HCT116 (cell line): ENCODE measurements at regions not wholly inside any gene's neighbourhood (a gene's known extent, or its start where the extent isn't known, plus 50 kb on each side); places are given as distances from the start of the nearest gene placed in this dataset.

Experiments used
- ATAC-seq: fragments of 200-7000 bp; cut with Tn5 transposase; 2 replicates; pipeline ENCODE4 v1.9.1; 2020; ENCODE audit warnings: mild to moderate bottlenecking, moderate library complexity
- BruUV-seq: library from RNA; stranded (reverse); fragments of 400-500 nt; replicated peaks from 2 replicates; lab custom pipeline; 2021; lab: Mats Ljungman, UMichigan
- CTCF ChIA-PET: fragments of 300-600 bp; sonication (Branson Sonifier 250); formaldehyde crosslinking; loops from one replicate; lab custom pipeline; 2021; ENCODE audit warnings: antibody characterized with exemption; lab: Charles Lee
- POLR2A ChIA-PET: fragments of 300-600, 350-600 bp; sonication (Branson Sonifier 250); formaldehyde crosslinking; loops from one replicate; lab custom pipeline; 2021; ENCODE audit warnings: antibody characterized with exemption; lab: Charles Lee
- RAD21 ChIA-PET, 2 experiments: fragments of 300-600 bp; sonication (Branson Sonifier 250); formaldehyde crosslinking; loops; one replicate each; lab custom pipeline; 2023; ENCODE audit warnings: low total read pairs in 2 of 2; ENCODE audit not compliant: uncharacterized antibody in 2 of 2, unreplicated experiment in 2 of 2, low non-redundant PET in 1 of 2; lab: Charles Lee
- DNase-seq: peaks from one replicate; pipeline ENCODE4 v3.0.0-alpha.2; 2010; ENCODE audit warnings: low read depth, low spot score
- H2AFZ ChIP-seq: fragments of 200-600 bp; shearing (Covaris generic), sonication (generic); 2 replicates; pipeline ENCODE4 v1.6.1; 2017; ENCODE audit warnings: low read depth, mixed run types, mixed read lengths, antibody characterized with exemption, low read length; ENCODE audit not compliant: poor library complexity, severe bottlenecking
- H3K27ac ChIP-seq: 2 replicates; pipeline ENCODE4 v1.5.1; 2012; ENCODE audit warnings: low read depth, low read length
- H3K27me3 ChIP-seq: fragments of 200-600 bp; sonication (generic); 2 replicates; pipeline ENCODE4 v1.6.1; 2016; ENCODE audit warnings: mixed run types, low read length, mixed read lengths; ENCODE audit not compliant: insufficient read depth
- H3K36me3 ChIP-seq, 2 experiments: fragments of 200-500 bp in 1 of 2; fragments of 200-600 bp in 1 of 2; sonication (Bioruptor generic) in 1 of 2; sonication (generic) in 1 of 2; 2 replicates each; pipeline versions ENCODE4 v1.5.1 to v1.6.1; 2014 to 2016; ENCODE audit warnings: low read length in 2 of 2, inconsistent platforms in 1 of 2, mixed read lengths in 1 of 2, mixed run types in 1 of 2; ENCODE audit not compliant: insufficient read depth in 2 of 2, control insufficient read depth in 1 of 2
- H3K4me1 ChIP-seq, 2 experiments: fragments of 200-600 bp in 1 of 2; sonication (generic) in 1 of 2; 2 replicates each; pipeline versions ENCODE4 v1.5.1 to v1.6.1; 2012 to 2017; ENCODE audit warnings: low read length in 2 of 2, inconsistent platforms in 1 of 2, mild to moderate bottlenecking in 1 of 2, mixed read lengths in 1 of 2, mixed run types in 1 of 2, moderate library complexity in 1 of 2; ENCODE audit not compliant: insufficient read depth in 2 of 2, control insufficient read depth in 1 of 2
- H3K4me2 ChIP-seq: fragments of 200-600 bp; sonication (generic); 2 replicates; pipeline ENCODE4 v1.6.1; 2017; ENCODE audit warnings: mixed run types, low read length, mixed read lengths
- H3K4me3 ChIP-seq, 2 experiments: fragments of 200-600 bp in 1 of 2; sonication (generic) in 1 of 2; replicated peaks in 1 of 2; 2 replicates each; pipeline ENCODE4 v1.5.1; 2011 to 2016; ENCODE audit warnings: low read length in 2 of 2, control low read depth in 1 of 2, low read depth in 1 of 2, mild to moderate bottlenecking in 1 of 2, mixed read lengths in 1 of 2, mixed run types in 1 of 2
- H3K79me2 ChIP-seq: fragments of 200-600 bp; sonication (generic); 2 replicates; pipeline ENCODE4 v1.6.1; 2017; ENCODE audit warnings: mild to moderate bottlenecking, mixed run types, low read length, moderate library complexity, mixed read lengths; ENCODE audit not compliant: insufficient read depth
- H3K9ac ChIP-seq: fragments of 200-600 bp; sonication (generic); 2 replicates; pipeline ENCODE4 v1.6.1; 2016; ENCODE audit warnings: low read length, mixed read lengths
- H3K9me2 ChIP-seq: fragments of 200-600 bp; sonication (generic), shearing (Covaris generic); 2 replicates; pipeline ENCODE4 v1.6.1; 2017; ENCODE audit warnings: mixed run types, mild to moderate bottlenecking, moderate library complexity; ENCODE audit not compliant: insufficient read depth
- H3K9me3 ChIP-seq, 2 experiments: fragments of 200-500 bp in 1 of 2; fragments of 200-600 bp in 1 of 2; sonication (Bioruptor generic) in 1 of 2; sonication (generic) in 1 of 2; 2 replicates each; pipeline ENCODE4 v1.6.1; 2014 to 2017; ENCODE audit warnings: low read length in 2 of 2, mixed read lengths in 2 of 2, inconsistent platforms in 1 of 2, low read depth in 1 of 2, mild to moderate bottlenecking in 1 of 2, mixed run types in 1 of 2, moderate library complexity in 1 of 2; ENCODE audit not compliant: control insufficient read depth in 1 of 2, insufficient read depth in 1 of 2
- H4K20me1 ChIP-seq: fragments of 200-600 bp; sonication (generic), shearing (Covaris generic); 2 replicates; pipeline ENCODE4 v1.6.1; 2017; ENCODE audit warnings: mixed run types, mild to moderate bottlenecking, moderate library complexity; ENCODE audit not compliant: insufficient read depth
- ATF3 ChIP-seq: IDR thresholded peaks from 2 replicates; pipeline ENCODE4 v1.6.1; 2012
- CBX3 ChIP-seq: IDR thresholded peaks from 2 replicates; pipeline ENCODE4 v1.6.1; 2012; ENCODE audit warnings: low read depth
- CEBPB ChIP-seq: IDR thresholded peaks from 2 replicates; pipeline ENCODE4 v1.6.1; 2012; ENCODE audit warnings: low read depth
- ELF1 ChIP-seq: IDR thresholded peaks from 2 replicates; pipeline ENCODE4 v1.6.1; 2012; ENCODE audit warnings: low read depth, borderline replicate concordance
- EZH2 ChIP-seq: fragments of 200-600 bp; sonication (generic); IDR thresholded peaks from 2 replicates; pipeline ENCODE4 v1.6.1; 2017; ENCODE audit warnings: antibody characterized with exemption, mixed run types
- EZH2phosphoT487 ChIP-seq: fragments of 200-600 bp; IDR thresholded peaks from 2 replicates; pipeline ENCODE4 v1.6.1; 2018; ENCODE audit warnings: antibody characterized with exemption, borderline replicate concordance
- JUND ChIP-seq: IDR thresholded peaks from 2 replicates; pipeline ENCODE4 v1.6.1; 2012
- MAX ChIP-seq: IDR thresholded peaks from 2 replicates; pipeline ENCODE4 v1.6.1; 2012
- POLR2A ChIP-seq: IDR thresholded peaks from 2 replicates; pipeline ENCODE4 v1.7.0; 2011; ENCODE audit warnings: borderline replicate concordance; ENCODE audit not compliant: insufficient read depth, insufficient read length; ENCODE audit errors: extremely low read depth
- POLR2AphosphoS5 ChIP-seq: IDR thresholded peaks from 2 replicates; pipeline ENCODE4 v1.6.1; 2011; ENCODE audit warnings: mild to moderate bottlenecking, low read depth, low read length, moderate library complexity
- RAD21 ChIP-seq: IDR thresholded peaks from 2 replicates; pipeline ENCODE4 v1.6.1; 2012; ENCODE audit warnings: low read depth, mild to moderate bottlenecking
- REST ChIP-seq: IDR thresholded peaks from 2 replicates; pipeline ENCODE4 v1.6.1; 2012; ENCODE audit warnings: low read depth
- SIN3A ChIP-seq: IDR thresholded peaks from 2 replicates; pipeline ENCODE4 v1.6.1; 2012; ENCODE audit warnings: low read depth
- TCF7L2 ChIP-seq: IDR thresholded peaks from 2 replicates; pipeline ENCODE4 v1.7.0; 2011; ENCODE audit warnings: borderline replicate concordance, inconsistent platforms; ENCODE audit not compliant: insufficient read depth, insufficient read length; ENCODE audit errors: extremely low read depth
- ZFX ChIP-seq: fragments of 450-650 bp; IDR thresholded peaks from 2 replicates; pipeline ENCODE4 v1.6.1; 2017
- ZNF274 ChIP-seq: fragments of 200-500 bp; sonication (Bioruptor generic); IDR thresholded peaks from 2 replicates; pipeline ENCODE4 v1.6.1; 2014; ENCODE audit warnings: mild to moderate bottlenecking, low read depth, low read length, inconsistent platforms
- intact Hi-C: fragments of 100-400 bp; cut with micrococcal nuclease; formaldehyde crosslinking; loops from 2 replicates; pipeline ENCODE4 v1.10.0; 2022
- TF ChIP-seq, protein P1 (sequence below), 3 experiments: fragments of 200-600 bp in 1 of 3; sonication (generic) in 1 of 3; IDR thresholded peaks in 2 of 3; conservative IDR thresholded peaks in 1 of 3; 2 replicates each; pipeline ENCODE4 v1.5.1; 2012 to 2017; ENCODE audit warnings: low read depth in 2 of 3, low read length in 2 of 3, antibody characterized with exemption in 1 of 3, borderline replicate concordance in 1 of 3, control low read depth in 1 of 3, mild to moderate bottlenecking in 1 of 3, mixed read lengths in 1 of 3, mixed run types in 1 of 3, moderate library complexity in 1 of 3; ENCODE audit not compliant: insufficient read depth in 1 of 3
- TF ChIP-seq, protein P2 (sequence below): IDR thresholded peaks from 2 replicates; pipeline ENCODE4 v1.6.1; 2011; ENCODE audit warnings: mild to moderate bottlenecking, low read length, moderate library complexity; ENCODE audit not compliant: insufficient replicate concordance; ENCODE audit errors: extremely low read depth

GRCh38 chr4:112876316-112876715, 173.1 kb upstream of the ANK2 start:
- H3K27me3 ChIP-seq, result no peaks in the 10 kb centered on the region
- no peaks in the 10 kb centered on the region for H3K9me3 ChIP-seq
- ATAC-seq, result no peak
- H3K4me3 ChIP-seq, result no peak overlapping the region
- H3K36me3 ChIP-seq, result no peaks in the 10 kb centered on the region
- no TSS peak for BruUV-seq
- H3K4me1 ChIP-seq, result no peaks in the 10 kb centered on the region
- CTCF ChIA-PET, result no interaction called here
- no peak overlapping the region for H3K9ac ChIP-seq
- TF ChIP-seq SIN3A (no peak), EZH2phosphoT487 (no peak), CBX3 (no peak), MAX (no peak), POLR2A (no peak), JUND (no peak), CEBPB (no peak), ZNF274 (no peak), REST (no peak), ATF3 (no peak), EZH2 (no peak), ELF1 (no peak), RAD21 (no peak), POLR2AphosphoS5 (no peak), ZFX (no peak), TCF7L2 (no peak)
- TF ChIP-seq, protein P1, sequence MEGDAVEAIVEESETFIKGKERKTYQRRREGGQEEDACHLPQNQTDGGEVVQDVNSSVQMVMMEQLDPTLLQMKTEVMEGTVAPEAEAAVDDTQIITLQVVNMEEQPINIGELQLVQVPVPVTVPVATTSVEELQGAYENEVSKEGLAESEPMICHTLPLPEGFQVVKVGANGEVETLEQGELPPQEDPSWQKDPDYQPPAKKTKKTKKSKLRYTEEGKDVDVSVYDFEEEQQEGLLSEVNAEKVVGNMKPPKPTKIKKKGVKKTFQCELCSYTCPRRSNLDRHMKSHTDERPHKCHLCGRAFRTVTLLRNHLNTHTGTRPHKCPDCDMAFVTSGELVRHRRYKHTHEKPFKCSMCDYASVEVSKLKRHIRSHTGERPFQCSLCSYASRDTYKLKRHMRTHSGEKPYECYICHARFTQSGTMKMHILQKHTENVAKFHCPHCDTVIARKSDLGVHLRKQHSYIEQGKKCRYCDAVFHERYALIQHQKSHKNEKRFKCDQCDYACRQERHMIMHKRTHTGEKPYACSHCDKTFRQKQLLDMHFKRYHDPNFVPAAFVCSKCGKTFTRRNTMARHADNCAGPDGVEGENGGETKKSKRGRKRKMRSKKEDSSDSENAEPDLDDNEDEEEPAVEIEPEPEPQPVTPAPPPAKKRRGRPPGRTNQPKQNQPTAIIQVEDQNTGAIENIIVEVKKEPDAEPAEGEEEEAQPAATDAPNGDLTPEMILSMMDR (IDR thresholded peaks at IDR 0.05 in 2 of 3, conservative IDR thresholded peaks at IDR 0.05 in 1 of 3; ENCODE audit: borderline replicate concordance in 1 of 3, insufficient read depth in 1 of 3, low read depth in 2 of 3, low read length in 2 of 3), result no peak
- TF ChIP-seq, protein P2, sequence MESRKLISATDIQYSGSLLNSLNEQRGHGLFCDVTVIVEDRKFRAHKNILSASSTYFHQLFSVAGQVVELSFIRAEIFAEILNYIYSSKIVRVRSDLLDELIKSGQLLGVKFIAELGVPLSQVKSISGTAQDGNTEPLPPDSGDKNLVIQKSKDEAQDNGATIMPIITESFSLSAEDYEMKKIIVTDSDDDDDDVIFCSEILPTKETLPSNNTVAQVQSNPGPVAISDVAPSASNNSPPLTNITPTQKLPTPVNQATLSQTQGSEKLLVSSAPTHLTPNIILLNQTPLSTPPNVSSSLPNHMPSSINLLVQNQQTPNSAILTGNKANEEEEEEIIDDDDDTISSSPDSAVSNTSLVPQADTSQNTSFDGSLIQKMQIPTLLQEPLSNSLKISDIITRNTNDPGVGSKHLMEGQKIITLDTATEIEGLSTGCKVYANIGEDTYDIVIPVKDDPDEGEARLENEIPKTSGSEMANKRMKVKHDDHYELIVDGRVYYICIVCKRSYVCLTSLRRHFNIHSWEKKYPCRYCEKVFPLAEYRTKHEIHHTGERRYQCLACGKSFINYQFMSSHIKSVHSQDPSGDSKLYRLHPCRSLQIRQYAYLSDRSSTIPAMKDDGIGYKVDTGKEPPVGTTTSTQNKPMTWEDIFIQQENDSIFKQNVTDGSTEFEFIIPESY, result no peak
- DNase-seq, result no peak
- H3K27ac ChIP-seq, result no peak overlapping the region
- no peaks in the 10 kb centered on the region for H3K79me2 ChIP-seq
- intact Hi-C loops, result no loop called here
- H2AFZ ChIP-seq, result no peak overlapping the region
- no peaks in the 10 kb centered on the region for H3K9me2 ChIP-seq
- POLR2A ChIA-PET, result no interaction called here
- H3K4me2 ChIP-seq, result no peak overlapping the region
- RAD21 ChIA-PET, result no interaction called here
- no peaks in the 10 kb centered on the region for H4K20me1 ChIP-seq
